HUES48 (cell line): ENCODE measurements at regions not wholly inside any gene's neighbourhood (a gene's known extent, or its start where the extent isn't known, plus 50 kb on each side); places are given as distances from the start of the nearest gene placed in this dataset.

Source experiments
- H3K27ac ChIP-seq: one replicate; pipeline ENCODE4 v1.7.0; 2013; ENCODE audit warnings: low read depth, low read length, inconsistent platforms
- H3K27me3 ChIP-seq: 2 replicates; pipeline ENCODE4 v1.6.1; 2013; ENCODE audit warnings: mild to moderate bottlenecking, low read length; ENCODE audit not compliant: control insufficient read depth, insufficient read depth
- H3K36me3 ChIP-seq: 2 replicates; pipeline ENCODE4 v1.6.1; 2013; ENCODE audit warnings: low read length; ENCODE audit not compliant: control insufficient read depth, insufficient read depth
- H3K4me1 ChIP-seq: 2 replicates; pipeline ENCODE4 v1.6.1; 2013; ENCODE audit warnings: mild to moderate bottlenecking, low read length; ENCODE audit not compliant: control insufficient read depth, insufficient read depth
- H3K4me3 ChIP-seq: 2 replicates; pipeline ENCODE4 v1.5.1; 2013; ENCODE audit warnings: mild to moderate bottlenecking, low read depth, low read length
- H3K9ac ChIP-seq: 2 replicates; pipeline ENCODE4 v1.6.1; 2013; ENCODE audit warnings: mild to moderate bottlenecking, low read depth, low read length, moderate library complexity
- H3K9me3 ChIP-seq: 2 replicates; pipeline ENCODE4 v1.6.1; 2013; ENCODE audit warnings: low read length; ENCODE audit not compliant: control insufficient read depth, insufficient read depth

DNA sequence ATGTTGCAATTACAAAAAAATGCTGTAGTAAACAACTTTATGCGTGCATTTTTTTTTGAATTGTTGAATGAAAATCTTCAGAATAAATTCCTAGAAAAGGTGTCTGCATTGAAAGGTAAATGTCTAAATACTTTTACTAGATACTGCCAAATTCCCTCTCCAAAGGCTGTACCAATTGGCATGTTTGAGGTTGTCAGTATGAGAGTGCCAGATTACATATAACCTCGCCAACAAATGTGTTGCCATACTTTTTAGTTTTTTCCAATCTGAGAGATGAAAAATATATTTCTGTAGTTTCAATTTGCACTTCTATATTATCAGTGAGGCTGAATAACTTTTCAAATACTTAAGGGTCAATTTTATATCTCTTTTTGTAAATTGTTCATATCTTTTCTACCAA, 261.5 kb upstream of the TARS1 start:
- no peaks in the 10 kb centered on the region for H3K27me3 ChIP-seq
- H3K9ac ChIP-seq, result no peak overlapping the region
- H3K9me3 ChIP-seq, result no peaks in the 10 kb centered on the region
- no peaks in the 10 kb centered on the region for H3K36me3 ChIP-seq
- no peak overlapping the region for H3K27ac ChIP-seq
- H3K4me1 ChIP-seq, result no peaks in the 10 kb centered on the region
- no peak overlapping the region for H3K4me3 ChIP-seq

DNA sequence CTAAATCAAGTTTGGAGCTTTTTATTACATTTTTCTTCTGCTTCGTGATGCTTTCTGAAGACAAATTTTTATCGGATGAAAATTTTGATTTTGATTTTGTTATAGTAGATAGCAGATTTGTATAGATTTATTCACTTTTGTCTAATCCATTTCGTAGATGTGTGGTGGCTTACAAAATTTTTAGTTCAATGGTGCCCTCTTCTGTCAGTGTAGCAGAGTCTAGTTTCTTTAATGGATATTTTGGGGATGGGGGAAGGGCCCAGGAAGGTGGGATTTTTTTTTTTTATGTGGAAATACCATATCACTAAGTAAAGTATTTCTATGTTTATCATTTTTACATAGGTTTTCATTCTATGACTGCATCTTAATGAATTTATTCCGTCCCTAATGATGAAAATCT, 259.9 kb upstream of the TARS1 start:
- Histone ChIP-seq H3K9ac (no peak overlapping the region), H3K4me1 (no peaks in the 10 kb centered on the region), H3K9me3 (no peaks in the 10 kb centered on the region), H3K36me3 (no peaks in the 10 kb centered on the region), H3K27ac (no peak overlapping the region), H3K27me3 (no peaks in the 10 kb centered on the region), H3K4me3 (no peak overlapping the region)

GRCh38 chr5:33182986-33183385, 257.8 kb upstream of the TARS1 start:
- H3K9ac ChIP-seq, result no peak overlapping the region
- no peak overlapping the region for H3K4me3 ChIP-seq
- no peaks in the 10 kb centered on the region for H3K36me3 ChIP-seq
- H3K4me1 ChIP-seq, result no peaks in the 10 kb centered on the region
- no peaks in the 10 kb centered on the region for H3K9me3 ChIP-seq
- no peak overlapping the region for H3K27ac ChIP-seq
- H3K27me3 ChIP-seq, result no peaks in the 10 kb centered on the region

DNA sequence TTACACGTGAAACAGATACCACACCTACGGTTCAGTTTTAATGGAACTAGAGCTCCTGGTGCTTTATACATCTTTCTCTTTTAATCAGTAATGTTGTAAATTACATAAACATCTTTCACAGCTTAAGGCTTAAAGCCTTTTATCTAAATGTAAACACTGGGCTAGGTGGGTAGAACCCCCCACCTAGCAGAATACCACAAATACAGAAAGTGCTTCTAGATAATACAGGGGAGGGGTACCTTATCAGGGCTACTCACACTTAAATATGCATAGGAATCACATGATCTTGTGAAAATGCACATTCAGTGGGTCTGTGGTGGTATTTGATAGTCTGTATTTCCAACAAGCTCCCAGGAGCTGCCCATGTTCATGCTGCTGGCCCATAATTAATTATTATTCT, 256.4 kb upstream of the TARS1 start:
- Histone ChIP-seq H3K4me1 (no peaks in the 10 kb centered on the region), H3K27me3 (no peaks in the 10 kb centered on the region), H3K9me3 (no peaks in the 10 kb centered on the region), H3K4me3 (no peak overlapping the region), H3K36me3 (no peaks in the 10 kb centered on the region), H3K27ac (no peak overlapping the region), H3K9ac (no peak overlapping the region)

DNA sequence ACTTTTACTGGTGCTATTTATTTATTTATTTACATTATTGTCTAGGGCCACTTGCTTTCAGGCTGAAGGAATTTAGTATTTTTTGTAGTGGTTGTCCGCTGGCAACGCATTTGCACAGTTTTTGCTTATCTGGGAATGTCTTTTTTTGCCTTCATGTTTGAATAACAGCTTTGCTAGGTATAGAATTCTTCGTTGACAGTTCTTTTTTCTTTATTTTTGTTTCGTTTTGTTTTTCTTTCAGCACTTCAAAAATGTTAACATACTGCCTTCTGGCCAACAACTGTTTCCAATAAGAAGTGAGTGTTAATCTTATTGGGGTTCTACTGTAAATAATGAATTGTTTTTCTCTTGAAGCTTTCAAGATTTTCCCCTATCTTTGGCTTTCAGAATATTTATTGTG, 252.7 kb upstream of the TARS1 start:
- no peaks in the 10 kb centered on the region for H3K36me3 ChIP-seq
- H3K27me3 ChIP-seq, result no peaks in the 10 kb centered on the region
- H3K4me1 ChIP-seq, result no peaks in the 10 kb centered on the region
- H3K4me3 ChIP-seq, result no peak overlapping the region
- no peak overlapping the region for H3K27ac ChIP-seq
- no peaks in the 10 kb centered on the region for H3K9me3 ChIP-seq
- no peak overlapping the region for H3K9ac ChIP-seq

- no peak overlapping the region for H3K9ac ChIP-seq
- H3K27me3 ChIP-seq, result no peaks in the 10 kb centered on the region
- no peak overlapping the region for H3K27ac ChIP-seq
- H3K4me3 ChIP-seq, result no peak overlapping the region
- no peaks in the 10 kb centered on the region for H3K36me3 ChIP-seq
- no peaks in the 10 kb centered on the region for H3K4me1 ChIP-seq
- H3K9me3 ChIP-seq, result no peaks in the 10 kb centered on the region
These were observed 245.9 kb upstream of the TARS1 start for GRCh38 chr5:33194914-33195313.

- Histone ChIP-seq H3K9ac (no peak overlapping the region), H3K27me3 (no peaks in the 10 kb centered on the region), H3K27ac (no peak overlapping the region), H3K4me1 (no peaks in the 10 kb centered on the region), H3K9me3 (no peaks in the 10 kb centered on the region), H3K4me3 (no peak overlapping the region), H3K36me3 (no peaks in the 10 kb centered on the region)
These were observed 245.2 kb upstream of the TARS1 start for GRCh38 chr5:33195431-33196165.

DNA sequence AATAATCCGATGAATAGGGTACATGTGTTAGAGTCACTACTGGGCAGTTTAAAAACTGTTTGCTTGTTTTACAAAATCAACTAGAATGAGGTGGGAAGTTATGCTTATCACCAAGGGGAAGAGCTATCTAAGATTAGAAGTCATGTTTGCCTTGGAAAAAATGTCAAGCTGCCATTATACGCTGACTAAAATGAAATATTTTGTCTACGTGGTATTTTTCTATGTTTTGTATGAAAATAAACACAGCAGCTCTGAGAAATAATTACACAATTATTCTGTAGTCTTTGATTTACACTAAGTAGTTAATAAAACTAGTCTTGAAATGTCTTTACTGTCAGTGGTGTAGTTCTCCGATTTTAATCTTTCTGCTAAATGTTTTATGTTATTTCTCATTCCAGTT, 241.9 kb upstream of the TARS1 start:
- no peak overlapping the region for H3K27ac ChIP-seq
- no peaks in the 10 kb centered on the region for H3K4me1 ChIP-seq
- H3K36me3 ChIP-seq, result no peaks in the 10 kb centered on the region

GRCh38 chr5:33203931-33204330, 236.8 kb upstream of the TARS1 start:
- H3K4me3 ChIP-seq, result no peak overlapping the region
- H3K9ac ChIP-seq, result no peak overlapping the region
- no peaks in the 10 kb centered on the region for H3K4me1 ChIP-seq
- no peaks in the 10 kb centered on the region for H3K9me3 ChIP-seq
- H3K27ac ChIP-seq, result no peak overlapping the region
- no peaks in the 10 kb centered on the region for H3K27me3 ChIP-seq
- no peaks in the 10 kb centered on the region for H3K36me3 ChIP-seq

More for the DNA sequence above, 241.9 kb upstream of the TARS1 start:
- H3K9ac ChIP-seq, result no peak overlapping the region
- H3K9me3 ChIP-seq, result no peaks in the 10 kb centered on the region
- H3K4me3 ChIP-seq, result no peak overlapping the region
- H3K27me3 ChIP-seq, result no peaks in the 10 kb centered on the region

- H3K36me3 ChIP-seq, result no peaks in the 10 kb centered on the region
- no peak overlapping the region for H3K9ac ChIP-seq
- no peaks in the 10 kb centered on the region for H3K9me3 ChIP-seq
- H3K4me3 ChIP-seq, result no peak overlapping the region
- no peak overlapping the region for H3K27ac ChIP-seq
- H3K4me1 ChIP-seq, result no peaks in the 10 kb centered on the region
- no peaks in the 10 kb centered on the region for H3K27me3 ChIP-seq
These were observed 235.7 kb upstream of the TARS1 start for GRCh38 chr5:33205079-33205478.

DNA sequence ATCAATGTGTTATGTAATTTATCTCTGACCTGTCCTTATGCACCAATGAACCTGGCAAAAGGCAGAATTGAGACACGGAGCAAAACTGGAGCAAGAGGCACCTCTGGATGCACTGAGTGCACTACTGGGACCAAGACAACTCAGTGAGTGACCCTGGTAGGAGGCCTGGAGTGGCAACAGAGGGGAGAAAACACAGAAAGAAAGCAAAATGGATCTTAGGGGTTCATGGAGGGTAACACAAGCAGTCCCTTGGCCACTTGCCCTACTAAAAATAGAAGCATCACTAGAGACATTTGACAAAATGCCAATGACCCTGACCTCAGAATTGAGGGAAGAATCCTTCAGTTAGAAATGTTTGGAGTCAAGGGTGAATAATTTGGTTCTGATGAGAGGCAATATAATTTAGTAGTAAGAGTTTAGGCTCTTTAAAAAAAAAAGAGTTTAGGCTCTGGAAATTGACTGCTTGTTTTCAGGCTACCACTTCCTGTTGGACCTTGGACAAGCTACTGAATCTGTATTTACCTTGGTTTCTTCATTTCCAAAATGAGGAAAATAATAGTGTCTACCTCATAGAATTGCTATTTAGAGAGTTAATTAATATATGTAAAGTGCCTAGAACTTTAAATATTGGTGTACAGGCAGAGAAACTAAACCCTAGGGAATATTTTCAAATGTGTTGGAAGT, 234.9 kb upstream of the TARS1 start:
- Histone ChIP-seq H3K27me3 (no peaks in the 10 kb centered on the region), H3K4me1 (no peaks in the 10 kb centered on the region)

More for the DNA sequence above, 234.9 kb upstream of the TARS1 start:
- H3K4me3 ChIP-seq, result no peak overlapping the region
- no peaks in the 10 kb centered on the region for H3K9me3 ChIP-seq
- H3K27ac ChIP-seq, result no peak overlapping the region
- H3K36me3 ChIP-seq, result no peaks in the 10 kb centered on the region
- H3K9ac ChIP-seq, result no peak overlapping the region
